ENCODE measurements at regions not wholly inside any gene's neighbourhood (a gene's known extent, or its start where the extent isn't known, plus 50 kb on each side); places are given as distances from the start of the nearest gene placed in this dataset.

GRCh38 chr14:61146899-61147298 lies 134.2 kb downstream of the TMEM30B start:
- Histone ChIP-seq H3K27ac (ENCODE audit: low read depth, low read length) (no peak overlapping the region), H4K20me1 (replicated peaks in 1 of 2; ENCODE audit: control insufficient read depth in 1 of 2, insufficient read depth in 2 of 2, low read length in 2 of 2) (no peaks in the 10 kb centered on the region), H3K4ac (replicated peaks; ENCODE audit: insufficient read length, low read depth, low read length) (no peak overlapping the region), H3K9me3 (ENCODE audit: insufficient read depth in 2 of 2, low read depth in 1 of 2, low read length in 1 of 2) (peaks cover 23 to 26% of the 10 kb centered on the region in 2 experiments), H3K56ac (replicated peaks; ENCODE audit: insufficient read length, low read depth, low read length) (no peak overlapping the region), H3K14ac (ENCODE audit: insufficient read length) (no peak overlapping the region), H2BK15ac (ENCODE audit: low read length) (no peak overlapping the region), H2BK12ac (ENCODE audit: low read depth, low read length) (no peak overlapping the region), H3K18ac (ENCODE audit: extremely low read depth, low read length) (no peak overlapping the region), H3K79me1 (ENCODE audit: low read depth, low read length) (no peaks in the 10 kb centered on the region), H3K79me2 (ENCODE audit: control insufficient read depth in 1 of 2, insufficient read depth in 2 of 2, low read length in 2 of 2) (no peaks in the 10 kb centered on the region), H3K4me1 (replicated peaks in 1 of 4; ENCODE audit: control insufficient read depth in 3 of 4, insufficient read depth in 4 of 4, low read length in 3 of 4) (no peaks in the 10 kb centered on the region; a peak in 1 of 7 replicates), H3K23ac (ENCODE audit: insufficient read length) (no peak overlapping the region), H3K27me3 (replicated peaks in 1 of 4; ENCODE audit: control insufficient read depth in 3 of 4, extremely low read depth in 1 of 4, insufficient read depth in 3 of 4, low read length in 3 of 4) (no peaks in the 10 kb centered on the region; a peak in 1 of 7 replicates), H3K9ac (replicated peaks in 1 of 4; ENCODE audit: extremely low read depth in 1 of 4, low read depth in 3 of 4, low read length in 3 of 4) (no peak overlapping the region), H4K91ac (replicated peaks; ENCODE audit: insufficient read length, low read length) (no peak overlapping the region), H2AFZ (ENCODE audit: low read length) (no peak overlapping the region), H3K23me2 (ENCODE audit: low read depth, low read length) (no peaks in the 10 kb centered on the region), H2BK20ac (ENCODE audit: low read length) (no peak overlapping the region), H3K4me2 (ENCODE audit: insufficient read depth in 1 of 2, low read depth in 2 of 2, low read length in 2 of 2) (no peak overlapping the region), H2BK120ac (replicated peaks; ENCODE audit: low read depth, low read length) (no peak overlapping the region), H2AK5ac (ENCODE audit: low read depth, low read length) (no peak overlapping the region), H3K36me3 (ENCODE audit: control insufficient read depth in 2 of 4, insufficient read depth in 4 of 4, low read length in 3 of 4) (peaks cover 0 to 3% (median 0%) of the 10 kb centered on the region in 4 experiments; a peak in 1 of 8 replicates), H4K8ac (ENCODE audit: extremely low read depth, insufficient read depth, low read length) (no peak overlapping the region), H4K5ac (ENCODE audit: insufficient read length, low read depth, low read length) (no peak overlapping the region), H3K4me3 (ENCODE audit: extremely low read depth in 1 of 4, insufficient read depth in 2 of 4, low read depth in 3 of 4, low read length in 4 of 4) (no peak overlapping the region), H2BK5ac (ENCODE audit: low read depth, low read length) (no peak overlapping the region)
- FAIRE-seq (no peak), DNase-seq (ENCODE audit: low read depth in 1 of 2, low spot score in 2 of 2) (no peak)
- ChIA-PET CTCF (ENCODE audit: partially characterized antibody) (interaction anchor here (0.6 to 1.2 kb wide), 2 partner anchors 21 to 24 kb away, joined by 3 to 7 read pairs; no protein-coding TSS in a partner anchor), POLR2A (ENCODE audit: partially characterized antibody) (interaction anchor here (0.6 to 0.7 kb wide), 2 partner anchors 31 to 83 kb away, joined by 3 to 4 read pairs; no protein-coding TSS in a partner anchor)
- WGBS, 2 experiments (ENCODE audit: extremely low coverage in 1 of 2, insufficient coverage in 1 of 2, insufficient read length in 1 of 2, insufficient replicate concordance in 2 of 2, low coverage in 1 of 2, low lambda C conversion rate in 2 of 2, missing lambda C conversion rate in 1 of 2), result 87% methylated on average over 1 of the region's 1 CpG; no CpG with 5 or more reads in 1 of the 2 experiments
- TF ChIP-seq SUZ12 (IDR thresholded peaks at IDR 0.05; ENCODE audit: low read length) (no peak), MAFK (IDR thresholded peaks at IDR 0.05; ENCODE audit: low read depth, low read length) (no peak), RBBP5 (IDR thresholded peaks at IDR 0.05; ENCODE audit: borderline replicate concordance, low read depth, low read length) (no peak), SIN3A (conservative IDR thresholded peaks at IDR 0.05 in 1 of 2, IDR thresholded peaks at IDR 0.05 in 1 of 2; ENCODE audit: low read depth in 1 of 2, low read length in 2 of 2) (no peak), CEBPB (IDR thresholded peaks at IDR 0.05; ENCODE audit: low read depth, low read length) (no peak), TCF12 (IDR thresholded peaks at IDR 0.05; ENCODE audit: low read depth, low read length) (no peak), NANOG (IDR thresholded peaks at IDR 0.05; ENCODE audit: insufficient read depth, low read depth, low read length, poor library complexity, severe bottlenecking) (no peak), RNF2 (IDR thresholded peaks at IDR 0.05; ENCODE audit: borderline replicate concordance, low read depth, low read length, missing control alignments, poor library complexity, severe bottlenecking) (no peak), RAD21 (IDR thresholded peaks at IDR 0.05 in 1 of 2, conservative IDR thresholded peaks at IDR 0.05 in 1 of 2; ENCODE audit: low read depth in 2 of 2, low read length in 2 of 2) (no peak), SP1 (IDR thresholded peaks at IDR 0.05; ENCODE audit: low read depth, low read length) (no peak)
